GM18499 (cell line): ENCODE measurements at regions not wholly inside any gene's neighbourhood (a gene's known extent, or its start where the extent isn't known, plus 50 kb on each side); places are given as distances from the start of the nearest gene placed in this dataset.

Experiments
- ATAC-seq: cut with Tn5 transposase; IDR thresholded peaks from one replicate; pipeline ENCODE4 v1.9.1; 2021; ENCODE audit warnings: moderate number of reproducible peaks; ENCODE audit not compliant: insufficient read depth, unreplicated experiment

- no peak for ATAC-seq
These were observed 464.4 kb upstream of the GOT2 start for GRCh38 chr16:59198487-59198886.

GRCh38 chr16:59195242-59195641 lies 461.1 kb upstream of the GOT2 start:
- ATAC-seq, result no peak

- ATAC-seq, result no peak
These were observed 459.5 kb upstream of the GOT2 start for GRCh38 chr16:59193637-59194036.

DNA sequence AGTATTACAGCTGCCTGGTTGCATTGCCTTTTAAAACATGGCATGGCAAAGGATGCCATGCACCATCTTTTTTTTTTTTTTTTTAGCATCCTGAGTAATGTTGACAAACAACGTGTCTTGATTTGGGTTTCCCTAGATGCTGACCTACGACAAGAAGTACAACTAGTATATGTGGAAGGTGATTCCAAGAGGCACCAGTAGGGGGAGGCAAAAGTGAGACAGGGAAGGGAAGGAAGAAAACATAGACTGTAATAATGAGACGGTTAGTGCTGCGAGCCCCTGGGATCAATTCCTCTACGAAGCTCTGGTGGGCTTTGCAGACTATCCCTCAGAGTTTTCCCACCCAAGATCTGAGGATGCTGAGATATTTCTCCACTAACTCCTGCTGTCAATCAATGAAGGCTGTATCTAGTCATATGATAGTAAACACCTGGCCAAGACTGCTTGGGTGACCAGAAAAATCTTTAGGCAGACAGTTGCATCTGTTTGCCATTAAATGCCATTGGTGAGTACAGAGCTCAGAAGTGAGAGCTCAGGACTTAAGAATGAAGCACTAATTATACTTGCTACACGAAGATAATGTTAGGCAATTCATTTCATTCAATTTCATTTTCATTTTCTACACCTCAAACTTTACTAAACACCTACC lies 458.6 kb upstream of the GOT2 start:
- ATAC-seq, result no peak

- no peak for ATAC-seq
These were observed 456.6 kb upstream of the GOT2 start for GRCh38 chr16:59190731-59191130.

GRCh38 chr16:59188029-59188428 lies 453.9 kb upstream of the GOT2 start:
- no peak for ATAC-seq

GRCh38 chr16:59181821-59182420 lies 447.8 kb upstream of the GOT2 start:
- ATAC-seq, result no peak

DNA sequence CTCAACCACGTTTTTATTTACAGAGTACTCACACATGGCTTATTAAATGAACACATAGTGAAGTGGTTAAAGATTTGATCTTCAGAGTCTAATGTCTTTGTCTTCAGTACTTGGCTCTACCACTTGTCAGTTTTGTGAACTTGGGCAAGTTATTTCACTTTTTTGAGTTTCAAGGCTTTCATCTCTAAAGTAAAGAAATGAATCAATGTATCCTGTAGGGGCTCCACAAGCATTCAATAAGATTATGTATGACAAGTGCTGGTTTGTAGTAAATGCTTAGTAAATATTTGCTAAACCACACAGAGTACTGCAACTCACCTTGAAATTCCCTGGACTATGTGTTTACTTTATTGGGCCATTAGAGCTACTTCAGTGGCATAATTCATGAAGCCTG lies 446.0 kb upstream of the GOT2 start:
- ATAC-seq, result no peak

GRCh38 chr16:59179446-59180082 lies 445.4 kb upstream of the GOT2 start:
- ATAC-seq, result no peak

- ATAC-seq, result no peak
These were observed 439.3 kb upstream of the GOT2 start for GRCh38 chr16:59173408-59173831.

- no peak for ATAC-seq
These were observed 436.1 kb upstream of the GOT2 start for GRCh38 chr16:59170099-59170712.

- ATAC-seq, result no peak
These were observed 435.1 kb upstream of the GOT2 start for GRCh38 chr16:59169168-59169567.

DNA sequence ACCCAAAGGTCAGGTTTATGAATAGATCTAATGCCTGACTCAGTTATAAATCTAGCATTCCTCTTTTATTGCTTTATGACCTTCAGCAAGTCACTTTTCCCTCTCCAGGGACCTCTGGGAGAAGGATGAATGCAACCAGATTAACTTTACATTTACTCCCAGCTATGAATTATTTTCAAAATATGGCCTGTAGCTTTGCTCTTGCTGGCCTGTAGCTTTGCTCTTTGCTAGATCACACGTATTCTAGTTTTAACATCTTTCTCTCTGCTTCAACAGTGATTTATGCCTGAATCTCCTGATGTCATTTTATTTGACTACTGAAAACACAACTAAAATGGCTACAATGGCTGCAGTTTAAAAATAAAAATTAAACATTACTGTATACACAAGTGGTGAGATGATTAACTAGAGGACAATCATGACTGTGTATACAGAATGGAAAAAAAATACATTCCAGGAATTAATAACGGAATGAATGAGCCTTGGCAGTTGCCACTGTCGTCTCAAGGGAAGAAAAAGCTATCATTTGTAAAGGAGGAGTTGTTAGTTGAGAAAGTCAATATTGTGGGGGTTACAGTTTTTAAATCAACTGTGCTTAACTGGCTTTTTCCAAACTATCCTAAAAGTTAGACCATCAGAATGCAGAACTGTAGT lies 434.5 kb upstream of the GOT2 start:
- no peak for ATAC-seq

DNA sequence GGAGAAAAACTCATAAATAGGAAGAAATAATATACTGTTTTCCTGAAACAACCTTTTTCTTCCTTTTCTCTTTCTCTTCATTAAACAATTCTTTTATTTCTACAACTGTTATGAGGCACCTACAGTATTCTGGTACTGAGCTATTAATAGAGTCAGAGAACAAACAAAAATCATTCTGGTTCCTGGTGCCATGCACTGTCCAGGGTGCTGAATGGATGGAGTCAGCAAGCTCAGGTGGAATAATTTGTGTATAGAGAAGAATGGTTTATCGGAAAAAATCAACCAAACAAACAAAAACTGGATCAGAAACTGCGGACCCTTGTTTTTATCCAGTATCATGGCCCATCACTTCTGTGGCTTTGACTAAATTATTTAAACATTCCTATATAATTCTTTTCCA lies 430.3 kb upstream of the GOT2 start:
- ATAC-seq, result no peak

DNA sequence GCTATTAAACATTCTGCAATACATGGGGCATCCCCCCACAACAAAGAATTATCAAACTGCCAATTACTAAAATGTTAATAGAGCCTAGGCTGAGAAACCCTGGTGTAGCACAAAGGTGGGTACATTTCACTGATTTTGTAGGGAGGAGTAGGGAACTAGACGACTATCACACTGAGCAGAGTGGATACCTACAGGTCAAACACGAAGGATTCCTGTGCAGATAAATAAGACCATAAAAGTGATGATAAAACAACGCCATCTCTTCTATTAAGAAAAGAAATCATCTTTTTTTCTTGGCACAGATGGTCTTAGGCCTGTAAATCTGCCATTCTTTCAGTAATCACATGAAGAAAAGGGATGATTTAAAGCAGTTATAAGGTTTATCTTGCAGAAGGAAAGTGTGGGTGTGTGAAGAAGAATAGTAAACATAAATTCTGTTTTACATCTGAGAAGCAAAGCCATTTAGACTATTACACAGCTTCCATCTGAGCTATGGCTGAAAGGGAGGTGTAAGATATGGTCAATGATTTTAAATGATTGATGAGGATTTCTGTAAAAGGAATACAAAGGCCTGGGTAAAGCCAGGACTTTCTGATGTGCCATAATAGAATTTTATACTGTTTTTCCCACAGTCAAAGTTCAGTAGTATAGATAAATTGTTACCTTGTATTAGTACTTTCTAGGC lies 429.4 kb upstream of the GOT2 start:
- ATAC-seq, result no peak

GRCh38 chr16:59161679-59162078 lies 427.6 kb upstream of the GOT2 start:
- ATAC-seq, result no peak

DNA sequence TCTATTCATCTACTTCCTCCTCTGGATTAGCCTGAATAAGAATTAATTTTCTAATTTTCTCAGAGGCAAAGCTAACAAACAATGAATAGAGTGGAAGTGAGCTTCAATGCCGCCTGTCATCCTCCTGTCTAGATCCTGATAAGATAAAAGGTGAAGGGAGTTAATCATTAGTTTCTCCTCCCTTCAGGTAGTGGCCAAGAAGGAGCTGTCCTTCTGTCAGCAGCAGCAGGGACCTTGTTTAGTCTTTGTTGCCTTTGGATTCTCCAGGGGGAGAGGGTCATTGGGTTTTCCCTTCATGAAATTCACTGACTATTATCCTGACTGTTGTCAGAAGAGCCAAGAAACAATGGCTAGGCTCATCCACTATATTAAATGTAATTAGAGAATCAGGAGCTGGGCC lies 420.2 kb upstream of the GOT2 start:
- no peak for ATAC-seq

DNA sequence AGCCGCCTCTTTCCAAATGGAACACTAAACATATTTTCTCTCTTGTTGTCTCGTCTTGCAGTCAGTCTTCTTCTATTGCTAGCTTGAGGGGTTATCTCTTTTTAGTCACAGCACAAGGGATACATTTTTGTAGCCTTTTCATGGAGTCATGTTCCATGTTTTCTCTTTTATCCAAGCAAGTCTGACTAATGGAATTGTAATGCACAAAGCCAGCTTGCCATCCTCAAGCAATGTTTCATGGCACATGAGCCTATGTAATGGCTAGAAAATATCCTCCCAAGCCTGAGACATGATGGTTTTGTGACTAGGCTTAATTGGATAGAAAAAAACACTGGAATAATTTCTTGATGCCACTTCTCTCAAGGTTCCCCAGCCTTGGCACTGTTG lies 414.6 kb upstream of the GOT2 start:
- ATAC-seq, result no peak

DNA sequence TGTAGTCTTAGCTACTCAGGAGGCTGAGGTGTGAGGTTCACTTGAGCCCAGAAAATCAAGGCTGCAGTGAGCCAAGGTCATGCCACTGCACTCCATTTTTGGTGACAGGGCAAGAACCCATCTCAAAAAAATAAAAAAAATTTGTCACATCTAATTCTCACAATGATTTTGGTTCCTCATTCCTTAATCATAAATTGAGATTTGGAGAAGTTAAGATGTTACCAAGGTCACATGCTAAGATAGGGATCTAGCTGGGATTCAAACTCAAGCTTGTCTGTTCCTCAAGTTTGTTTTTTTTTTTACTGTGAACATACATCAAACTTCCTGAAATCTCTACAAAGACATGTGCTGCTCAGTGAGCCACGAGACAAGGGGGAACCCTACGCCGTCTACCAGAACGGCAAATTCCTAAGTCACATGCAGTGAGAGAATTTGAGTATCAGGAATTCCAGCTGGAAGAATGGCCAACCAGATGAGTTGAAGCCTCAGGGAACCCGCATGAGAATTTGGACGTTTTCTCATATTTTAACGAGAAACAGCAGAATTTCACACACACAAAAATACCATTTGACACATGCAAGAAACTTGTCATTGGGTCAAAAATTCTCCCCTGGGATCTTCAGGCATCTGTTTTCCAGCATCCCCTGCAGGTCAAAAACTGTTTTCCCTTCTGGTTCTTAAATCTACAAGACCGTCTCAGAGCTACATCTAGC lies 414.1 kb upstream of the GOT2 start:
- no peak for ATAC-seq

DNA sequence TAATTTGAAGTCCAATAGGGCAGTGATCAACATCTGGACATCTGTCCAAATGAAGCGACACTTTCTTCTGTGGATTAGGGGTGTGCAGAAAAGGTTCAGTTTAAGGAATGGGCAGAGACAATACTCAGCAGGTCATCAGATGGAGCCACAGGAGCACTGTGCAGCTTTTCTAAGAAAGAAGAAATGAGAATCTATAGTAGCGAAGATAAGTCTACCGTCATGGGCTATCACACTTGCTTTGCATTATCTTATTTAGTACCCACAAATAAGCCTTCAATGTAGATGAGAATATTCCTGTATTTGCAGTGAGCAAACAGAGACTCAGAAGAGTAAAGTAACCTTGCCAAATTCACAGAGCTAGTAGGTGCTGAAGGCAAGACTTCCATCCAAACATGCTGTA lies 412.0 kb upstream of the GOT2 start:
- no peak for ATAC-seq
